HepG2 (cell line): ENCODE measurements at regions not wholly inside any gene's neighbourhood (a gene's known extent, or its start where the extent isn't known, plus 50 kb on each side); places are given as distances from the start of the nearest gene placed in this dataset.

Source experiments
- ATAC-seq: fragments of 200-7000 bp; cut with Tn5 transposase; 3 replicates; pipeline ENCODE4 v1.9.1; 2020; ENCODE audit warnings: mild to moderate bottlenecking, moderate library complexity
- BruUV-seq: library from RNA; stranded (reverse); fragments of 400-500 nt; replicated peaks from 2 replicates; lab custom pipeline; 2021; lab: Mats Ljungman, UMichigan
- CTCF ChIA-PET: fragments of 300-600 bp; formaldehyde crosslinking; extraction: SDS; loops from one replicate; lab custom pipeline; 2021; ENCODE audit warnings: low total read pairs, inconsistent platforms, low intra/inter-chr PET ratio; lab: Yijun Ruan, JAX
- POLR2A ChIA-PET: fragments of 350-600 bp; sonication (Branson Sonifier 250); formaldehyde crosslinking; loops from one replicate; lab custom pipeline; 2020; ENCODE audit warnings: antibody characterized with exemption, inconsistent platforms; lab: Yijun Ruan, JAX
- DNase-seq: peaks from one replicate; pipeline ENCODE4 v3.0.0-alpha.2; 2015; ENCODE audit warnings: low spot score
- FAIRE-seq: peaks from 3 replicates; lab custom pipeline; 2011; peaks lifted over from hg19 to GRCh38; lab: Jason Lieb, UNC
- H2AFZ ChIP-seq: one replicate; pipeline ENCODE4 v1.6.1; 2011; ENCODE audit warnings: low read length, inconsistent platforms
- H3K27ac ChIP-seq: fragments of 300-600 bp; 3 replicates; pipeline ENCODE4 v1.8.0; 2011; ENCODE audit warnings: mixed run types, mild to moderate bottlenecking, mixed read lengths, low read length, inconsistent platforms; ENCODE audit not compliant: insufficient read depth; ENCODE audit errors: extremely low read length
- H3K27me3 ChIP-seq, 2 experiments: fragments of 200-600 bp in 1 of 2; 2 replicates in 1 of 2; 3 replicates in 1 of 2; pipeline versions ENCODE4 v1.6.0 to v1.8.0; 2011; ENCODE audit warnings: low read length in 2 of 2, mild to moderate bottlenecking in 2 of 2, moderate library complexity in 2 of 2, inconsistent platforms in 1 of 2; ENCODE audit not compliant: insufficient read depth in 2 of 2, control insufficient read depth in 1 of 2
- H3K36me3 ChIP-seq, 2 experiments: fragments of 200-600 bp in 1 of 2; replicated peaks in 1 of 2; 2 replicates in 1 of 2; 3 replicates in 1 of 2; pipeline versions ENCODE4 v1.5.1 to v1.8.0; 2011; ENCODE audit warnings: low read length in 2 of 2, inconsistent platforms in 1 of 2; ENCODE audit not compliant: insufficient read depth in 2 of 2, control insufficient read depth in 1 of 2
- H3K4me1 ChIP-seq: 2 replicates; pipeline ENCODE4 v1.5.1; 2012; ENCODE audit warnings: low read length, inconsistent platforms; ENCODE audit not compliant: insufficient read depth
- H3K4me2 ChIP-seq: 2 replicates; pipeline ENCODE4 v1.6.0; 2011; ENCODE audit warnings: low read depth, low read length, inconsistent platforms
- H3K4me3 ChIP-seq, 3 experiments: fragments of 200-600 bp in 1 of 3; sonication (generic), shearing (Covaris generic) in 1 of 3; replicated peaks in 1 of 3; 2 replicates each; pipeline ENCODE4 v1.5.1; 2011 to 2016; ENCODE audit warnings: low read length in 3 of 3, inconsistent platforms in 2 of 3, low read depth in 2 of 3, mild to moderate bottlenecking in 2 of 3, control low read depth in 1 of 3, mixed read lengths in 1 of 3; ENCODE audit not compliant: insufficient read depth in 1 of 3
- H3K79me2 ChIP-seq: one replicate; pipeline ENCODE4 v1.6.1; 2011; ENCODE audit warnings: low read length, inconsistent platforms; ENCODE audit not compliant: insufficient read depth
- H3K9ac ChIP-seq: 2 replicates; pipeline ENCODE4 v1.6.0; 2011; ENCODE audit warnings: mild to moderate bottlenecking, low read depth, low read length, inconsistent platforms; ENCODE audit not compliant: insufficient read depth
- H3K9me3 ChIP-seq: 2 replicates; pipeline ENCODE4 v1.5.1; 2012; ENCODE audit warnings: mild to moderate bottlenecking, low read length
- H4K20me1 ChIP-seq: 2 replicates; pipeline ENCODE4 v1.6.0; 2011; ENCODE audit warnings: inconsistent platforms, mild to moderate bottlenecking, low read length, moderate library complexity; ENCODE audit not compliant: insufficient read depth
- HOXA7 ChIP-seq: sonication (generic); formaldehyde crosslinking; IDR thresholded peaks from 2 replicates; pipeline ENCODE4 v1.8.1; 2022; ENCODE audit warnings: mild to moderate bottlenecking, missing genetic modification reagents, moderate library complexity
- KLF13 ChIP-seq: sonication (generic); formaldehyde crosslinking; IDR thresholded peaks from 2 replicates; pipeline ENCODE4 v1.4.0; 2020; ENCODE audit warnings: mild to moderate bottlenecking, missing genetic modification reagents
- POGK ChIP-seq: sonication (generic); formaldehyde crosslinking; conservative IDR thresholded peaks from 2 replicates; pipeline ENCODE4 v1.8.0; 2022; ENCODE audit warnings: mild to moderate bottlenecking, moderate library complexity, missing genetic modification reagents
- ZFP41 ChIP-seq: sonication (generic); formaldehyde crosslinking; IDR thresholded peaks from 2 replicates; pipeline ENCODE4 v1.4.0; 2020; ENCODE audit warnings: mild to moderate bottlenecking, missing genetic modification reagents, borderline replicate concordance
- ZFYVE20 ChIP-seq: sonication (generic); formaldehyde crosslinking; IDR thresholded peaks from 2 replicates; pipeline ENCODE4 v1.8.0; 2023; ENCODE audit warnings: low read depth, mild to moderate bottlenecking, moderate library complexity, missing genetic modification reagents, borderline replicate concordance
- ZNF253 ChIP-seq: sonication (generic); formaldehyde crosslinking; IDR thresholded peaks from 2 replicates; pipeline ENCODE4 v1.8.0; 2022; ENCODE audit warnings: mild to moderate bottlenecking, missing genetic modification reagents, borderline replicate concordance
- ZNF672 ChIP-seq: sonication (generic); formaldehyde crosslinking; IDR thresholded peaks from 2 replicates; pipeline ENCODE4 v1.8.1; 2022; ENCODE audit warnings: missing genetic modification reagents
- WGBS: methylation state at CpG from one replicate; pipeline ENCODE4 v1.1.6; 2017; ENCODE audit warnings: low lambda C conversion rate; 5-methylcytosine and 5-hydroxymethylcytosine counted together
- in situ Hi-C: cut with HindIII; loops from 2 replicates; pipeline ENCODE4 v1.10.0; 2017; ENCODE audit warnings: low pct_unique_long_range_greater_than_20kb; ENCODE audit not compliant: extremely low pct_ligation_motif_present
- intact Hi-C: fragments of 100-400 bp; cut with micrococcal nuclease; formaldehyde crosslinking; loops from one replicate; pipeline ENCODE4 v1.10.0; 2022; ENCODE audit not compliant: unreplicated experiment
- TF ChIP-seq, protein P1 (sequence below): sonication (generic); formaldehyde crosslinking; IDR thresholded peaks from 2 replicates; pipeline ENCODE4 v1.4.0; 2020; ENCODE audit warnings: missing genetic modification reagents, borderline replicate concordance
- TF ChIP-seq, protein P2 (sequence below): sonication (generic); formaldehyde crosslinking; IDR thresholded peaks from 2 replicates; pipeline ENCODE4 v1.4.0; 2020; ENCODE audit warnings: low read depth, missing genetic modification reagents

DNA sequence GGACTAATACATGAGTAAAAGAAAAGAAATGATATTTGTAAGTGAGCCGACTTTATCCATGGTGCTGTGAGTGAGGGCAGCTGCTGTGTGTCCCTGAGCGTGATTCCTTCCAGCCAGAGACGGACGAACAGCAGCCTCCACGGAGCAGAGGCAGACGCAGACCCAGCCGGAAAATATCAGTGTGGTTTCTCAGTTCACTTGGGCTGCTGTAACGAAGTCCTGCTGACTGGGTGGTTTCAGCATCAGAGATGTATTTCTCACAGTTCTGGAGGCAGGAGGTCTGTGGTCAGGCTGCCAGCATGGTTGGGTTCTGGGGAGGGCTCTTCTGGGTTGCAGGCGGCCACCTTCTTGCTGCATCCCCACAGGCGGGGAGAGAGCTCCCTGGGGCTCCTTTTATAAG lies 375.6 kb downstream of the GLRX3 start:
- Histone ChIP-seq H3K9ac (no peak overlapping the region), H3K27me3 (peaks cover 0 to 42% of the 10 kb centered on the region in 2 experiments; a peak in 2 of 5 replicates), H3K4me2 (no peak overlapping the region), H3K4me3 (no peak overlapping the region), H3K9me3 (no peaks in the 10 kb centered on the region), H3K4me1 (no peaks in the 10 kb centered on the region), H4K20me1 (no peaks in the 10 kb centered on the region), H3K27ac (no peak overlapping the region), H3K79me2 (no peaks in the 10 kb centered on the region), H3K36me3 (no peaks in the 10 kb centered on the region), H2AFZ (no peak overlapping the region)
- ChIA-PET POLR2A (no interaction called here), CTCF (no interaction called here)
- ATAC-seq (no peak), FAIRE-seq (no peak), DNase-seq (no peak)
- intact Hi-C loops: no loop called here
- 4% methylated on average over 9 of the region's 10 CpGs for WGBS
- in situ Hi-C loops: no loop called here
- TF ChIP-seq ZNF253: no peak
- no peak for TF ChIP-seq POGK (CRISPR knock-in tag)
- BruUV-seq: no TSS peak

- POLR2A ChIA-PET: no interaction called here
- no peak for ATAC-seq
- H3K9ac ChIP-seq: no peak overlapping the region
- intact Hi-C loops: no loop called here
- CTCF ChIA-PET: no interaction called here
- no peaks in the 10 kb centered on the region for H3K4me1 ChIP-seq
- 0% methylated on average over 1 of the region's 1 CpG for WGBS
- no peak for DNase-seq
- H3K4me2 ChIP-seq: no peak overlapping the region
- no peaks in the 10 kb centered on the region for H3K9me3 ChIP-seq
- no peak for FAIRE-seq
- H3K27me3 ChIP-seq: peaks cover 0 to 48% of the 10 kb centered on the region in 2 experiments; a peak in 2 of 5 replicates
- H3K79me2 ChIP-seq: no peaks in the 10 kb centered on the region
- no peak overlapping the region for H3K27ac ChIP-seq
- H3K36me3 ChIP-seq: no peaks in the 10 kb centered on the region
- H4K20me1 ChIP-seq: no peaks in the 10 kb centered on the region
- in situ Hi-C loops: no loop called here
- no TSS peak for BruUV-seq
- no peak overlapping the region for H2AFZ ChIP-seq
- TF ChIP-seq, protein P1, sequence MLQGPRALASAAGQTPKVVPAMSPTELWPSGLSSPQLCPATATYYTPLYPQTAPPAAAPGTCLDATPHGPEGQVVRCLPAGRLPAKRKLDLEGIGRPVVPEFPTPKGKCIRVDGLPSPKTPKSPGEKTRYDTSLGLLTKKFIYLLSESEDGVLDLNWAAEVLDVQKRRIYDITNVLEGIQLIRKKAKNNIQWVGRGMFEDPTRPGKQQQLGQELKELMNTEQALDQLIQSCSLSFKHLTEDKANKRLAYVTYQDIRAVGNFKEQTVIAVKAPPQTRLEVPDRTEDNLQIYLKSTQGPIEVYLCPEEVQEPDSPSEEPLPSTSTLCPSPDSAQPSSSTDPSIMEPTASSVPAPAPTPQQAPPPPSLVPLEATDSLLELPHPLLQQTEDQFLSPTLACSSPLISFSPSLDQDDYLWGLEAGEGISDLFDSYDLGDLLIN: no peak
- TF ChIP-seq, protein P2, sequence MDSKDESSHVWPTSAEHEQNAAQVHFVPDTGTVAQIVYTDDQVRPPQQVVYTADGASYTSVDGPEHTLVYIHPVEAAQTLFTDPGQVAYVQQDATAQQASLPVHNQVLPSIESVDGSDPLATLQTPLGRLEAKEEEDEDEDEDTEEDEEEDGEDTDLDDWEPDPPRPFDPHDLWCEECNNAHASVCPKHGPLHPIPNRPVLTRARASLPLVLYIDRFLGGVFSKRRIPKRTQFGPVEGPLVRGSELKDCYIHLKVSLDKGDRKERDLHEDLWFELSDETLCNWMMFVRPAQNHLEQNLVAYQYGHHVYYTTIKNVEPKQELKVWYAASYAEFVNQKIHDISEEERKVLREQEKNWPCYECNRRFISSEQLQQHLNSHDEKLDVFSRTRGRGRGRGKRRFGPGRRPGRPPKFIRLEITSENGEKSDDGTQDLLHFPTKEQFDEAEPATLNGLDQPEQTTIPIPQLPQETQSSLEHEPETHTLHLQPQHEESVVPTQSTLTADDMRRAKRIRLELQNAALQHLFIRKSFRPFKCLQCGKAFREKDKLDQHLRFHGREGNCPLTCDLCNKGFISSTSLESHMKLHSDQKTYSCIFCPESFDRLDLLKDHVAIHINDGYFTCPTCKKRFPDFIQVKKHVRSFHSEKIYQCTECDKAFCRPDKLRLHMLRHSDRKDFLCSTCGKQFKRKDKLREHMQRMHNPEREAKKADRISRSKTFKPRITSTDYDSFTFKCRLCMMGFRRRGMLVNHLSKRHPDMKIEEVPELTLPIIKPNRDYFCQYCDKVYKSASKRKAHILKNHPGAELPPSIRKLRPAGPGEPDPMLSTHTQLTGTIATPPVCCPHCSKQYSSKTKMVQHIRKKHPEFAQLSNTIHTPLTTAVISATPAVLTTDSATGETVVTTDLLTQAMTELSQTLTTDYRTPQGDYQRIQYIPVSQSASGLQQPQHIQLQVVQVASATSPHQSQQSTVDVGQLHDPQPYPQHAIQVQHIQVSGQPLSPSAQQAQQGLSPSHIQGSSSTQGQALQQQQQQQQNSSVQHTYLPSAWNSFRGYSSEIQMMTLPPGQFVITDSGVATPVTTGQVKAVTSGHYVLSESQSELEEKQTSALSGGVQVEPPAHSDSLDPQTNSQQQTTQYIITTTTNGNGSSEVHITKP (CRISPR knock-in tag): no peak
- TF ChIP-seq ZFP41 (no peak), KLF13 (no peak), HOXA7 (no peak), ZFYVE20 (CRISPR knock-in tag) (no peak), ZNF672 (CRISPR knock-in tag) (no peak)
- H3K4me3 ChIP-seq: no peak overlapping the region
These were observed 376.7 kb downstream of the GLRX3 start for GRCh38 chr10:130512936-130513335.
